NCI-H1105 (cell line): ENCODE measurements at regions not wholly inside any gene's neighbourhood (a gene's known extent, or its start where the extent isn't known, plus 50 kb on each side); places are given as distances from the start of the nearest gene placed in this dataset.
"Not testable (repeated sequence)": the region's sequence is repeated elsewhere in the genome, so short reads cannot be mapped to it uniquely, and the experiment has no call there.

Source experiments
- DNase-seq: peaks from one replicate; lab custom pipeline; 2025; lab: John Stamatoyannopoulos, UW

- DNase-seq: no peak
Measured at GRCh38 chr5:86977190-86977589, 290.5 kb upstream of the RASA1 start.

GRCh38 chr5:86977808-86978207, 289.9 kb upstream of the RASA1 start:
- no peak for DNase-seq

- no peak for DNase-seq
Measured at GRCh38 chr5:86979811-86980411, 287.8 kb upstream of the RASA1 start.

GRCh38 chr5:86981898-86982297, 285.8 kb upstream of the RASA1 start:
- DNase-seq: no peak

- DNase-seq: no peak
Measured at GRCh38 chr5:86983208-86983607, 284.5 kb upstream of the RASA1 start.

GRCh38 chr5:86986837-86987236, 280.8 kb upstream of the RASA1 start:
- DNase-seq: no peak

- DNase-seq: no peak
Measured at GRCh38 chr5:86997516-86997915, 270.2 kb upstream of the RASA1 start.

GRCh38 chr5:86999951-87000350, 267.7 kb upstream of the RASA1 start:
- no peak for DNase-seq

- DNase-seq: no peak
Measured at GRCh38 chr5:87002485-87002884, 265.2 kb upstream of the RASA1 start.

- no peak for DNase-seq
Measured at GRCh38 chr5:87004101-87004500, 263.6 kb upstream of the RASA1 start.

- no peak for DNase-seq
Measured at GRCh38 chr5:87007737-87008136, 259.9 kb upstream of the RASA1 start.

- no peak for DNase-seq
Measured at GRCh38 chr5:87008751-87009560, 258.7 kb upstream of the RASA1 start.

- DNase-seq: no peak
Measured at GRCh38 chr5:87010736-87011135, 256.9 kb upstream of the RASA1 start.

- no peak for DNase-seq
Measured at GRCh38 chr5:87015901-87016300, 251.8 kb upstream of the RASA1 start.

GRCh38 chr5:87020099-87020934, 247.4 kb upstream of the RASA1 start:
- DNase-seq: no peak

- no peak for DNase-seq
Measured at GRCh38 chr5:87022415-87022814, 245.3 kb upstream of the RASA1 start.

- DNase-seq: no peak
Measured at GRCh38 chr5:87027570-87027969, 240.1 kb upstream of the RASA1 start.

GRCh38 chr5:87029951-87030350, 237.7 kb upstream of the RASA1 start:
- no peak for DNase-seq

- DNase-seq: no peak
Measured at GRCh38 chr5:87030699-87031098, 237.0 kb upstream of the RASA1 start.

- no peak for DNase-seq
Measured at GRCh38 chr5:87034557-87034956, 233.1 kb upstream of the RASA1 start.

GRCh38 chr5:87042554-87042953, 225.1 kb upstream of the RASA1 start:
- DNase-seq: no peak

GRCh38 chr5:87048156-87048555, 219.5 kb upstream of the RASA1 start:
- no peak for DNase-seq

GRCh38 chr5:87049012-87049411, 218.7 kb upstream of the RASA1 start:
- not testable (repeated sequence) for DNase-seq
